ENCODE measurements at regions not wholly inside any gene's neighbourhood (a gene's known extent, or its start where the extent isn't known, plus 50 kb on each side); places are given as distances from the start of the nearest gene placed in this dataset.

- no peak for TF ChIP-seq CTCF (IDR thresholded peaks at IDR 0.05; ENCODE audit: insufficient read depth, missing control alignments)
- FAIRE-seq: no peak
- DNase-seq (ENCODE audit: insufficient read length, low spot score): no peak
Measured at GRCh38 chr2:12236136-12236844, 480.4 kb upstream of the TRIB2 start.

- TF ChIP-seq CTCF (IDR thresholded peaks at IDR 0.05; ENCODE audit: insufficient read depth, missing control alignments): no peak
- FAIRE-seq: no peak
- DNase-seq (ENCODE audit: insufficient read length, low spot score): no peak
Measured at GRCh38 chr2:12240206-12240605, 476.5 kb upstream of the TRIB2 start.

GRCh38 chr2:12243381-12243780 lies 473.4 kb upstream of the TRIB2 start:
- no peak for DNase-seq (ENCODE audit: insufficient read length, low spot score)
- TF ChIP-seq CTCF (IDR thresholded peaks at IDR 0.05; ENCODE audit: insufficient read depth, missing control alignments): no peak
- FAIRE-seq: no peak

- TF ChIP-seq CTCF (IDR thresholded peaks at IDR 0.05; ENCODE audit: insufficient read depth, missing control alignments): no peak
- no peak for DNase-seq (ENCODE audit: insufficient read length, low spot score)
- FAIRE-seq: no peak
Measured at GRCh38 chr2:12244070-12244469, 472.7 kb upstream of the TRIB2 start.

GRCh38 chr2:12251121-12251520 lies 465.6 kb upstream of the TRIB2 start:
- no peak for FAIRE-seq
- no peak for TF ChIP-seq CTCF (IDR thresholded peaks at IDR 0.05; ENCODE audit: insufficient read depth, missing control alignments)
- DNase-seq (ENCODE audit: insufficient read length, low spot score): no peak

GRCh38 chr2:12251749-12252148 lies 465.0 kb upstream of the TRIB2 start:
- no peak for FAIRE-seq

More at GRCh38 chr2:12251749-12252148, 465.0 kb upstream of the TRIB2 start:
- no peak for TF ChIP-seq CTCF (IDR thresholded peaks at IDR 0.05; ENCODE audit: insufficient read depth, missing control alignments)
- DNase-seq (ENCODE audit: insufficient read length, low spot score): no peak
